SK-N-SH (cell line): ENCODE measurements at regions not wholly inside any gene's neighbourhood (a gene's known extent, or its start where the extent isn't known, plus 50 kb on each side); places are given as distances from the start of the nearest gene placed in this dataset.

Experiments used
- CTCF ChIP-seq: fragments of 200-600 bp; sonication (generic); IDR thresholded peaks from 2 replicates; pipeline ENCODE4 v1.6.1; 2017; ENCODE audit warnings: antibody characterized with exemption, mild to moderate bottlenecking, moderate library complexity
- RAD21 ChIP-seq: IDR thresholded peaks from 2 replicates; pipeline ENCODE4 v1.6.1; 2012; ENCODE audit warnings: mild to moderate bottlenecking, low read length
- RFX5 ChIP-seq: IDR thresholded peaks from 2 replicates; pipeline ENCODE4 v1.6.1; 2012; ENCODE audit warnings: mild to moderate bottlenecking, improper control_type of control experiment, low read length
- TAF1 ChIP-seq: IDR thresholded peaks from 2 replicates; pipeline ENCODE4 v1.6.1; 2012; ENCODE audit warnings: low read depth, mild to moderate bottlenecking, low read length, moderate library complexity, borderline replicate concordance

GRCh38 chr3:144350125-144350524, 378.5 kb downstream of the DIPK2A start:
- no peak for TF ChIP-seq RFX5
- no peak for TF ChIP-seq RAD21
- TF ChIP-seq TAF1: no peak
- no peak for TF ChIP-seq CTCF
